DND-41 (cell line): ENCODE measurements at regions not wholly inside any gene's neighbourhood (a gene's known extent, or its start where the extent isn't known, plus 50 kb on each side); places are given as distances from the start of the nearest gene placed in this dataset.

Source experiments
- CTCF ChIP-seq: IDR thresholded peaks from 2 replicates; pipeline ENCODE4 v1.5.1; 2012; ENCODE audit warnings: borderline replicate concordance, low read length, moderate library complexity, mild to moderate bottlenecking; ENCODE audit not compliant: poor library complexity, severe bottlenecking; ENCODE audit errors: extremely low read depth
- EZH2 ChIP-seq: IDR thresholded peaks from 3 replicates; pipeline ENCODE4 v1.6.1; 2012; ENCODE audit warnings: borderline replicate concordance, low read depth, mild to moderate bottlenecking, moderate library complexity, low read length, inconsistent platforms; ENCODE audit not compliant: severe bottlenecking

- TF ChIP-seq CTCF (no peak), EZH2 (no peak)
These were observed 264.8 kb upstream of the SPRY2 start for GRCh38 chr13:80605716-80606115.
